ENCODE measurements at regions not wholly inside any gene's neighbourhood (a gene's known extent, or its start where the extent isn't known, plus 50 kb on each side); places are given as distances from the start of the nearest gene placed in this dataset.

DNA sequence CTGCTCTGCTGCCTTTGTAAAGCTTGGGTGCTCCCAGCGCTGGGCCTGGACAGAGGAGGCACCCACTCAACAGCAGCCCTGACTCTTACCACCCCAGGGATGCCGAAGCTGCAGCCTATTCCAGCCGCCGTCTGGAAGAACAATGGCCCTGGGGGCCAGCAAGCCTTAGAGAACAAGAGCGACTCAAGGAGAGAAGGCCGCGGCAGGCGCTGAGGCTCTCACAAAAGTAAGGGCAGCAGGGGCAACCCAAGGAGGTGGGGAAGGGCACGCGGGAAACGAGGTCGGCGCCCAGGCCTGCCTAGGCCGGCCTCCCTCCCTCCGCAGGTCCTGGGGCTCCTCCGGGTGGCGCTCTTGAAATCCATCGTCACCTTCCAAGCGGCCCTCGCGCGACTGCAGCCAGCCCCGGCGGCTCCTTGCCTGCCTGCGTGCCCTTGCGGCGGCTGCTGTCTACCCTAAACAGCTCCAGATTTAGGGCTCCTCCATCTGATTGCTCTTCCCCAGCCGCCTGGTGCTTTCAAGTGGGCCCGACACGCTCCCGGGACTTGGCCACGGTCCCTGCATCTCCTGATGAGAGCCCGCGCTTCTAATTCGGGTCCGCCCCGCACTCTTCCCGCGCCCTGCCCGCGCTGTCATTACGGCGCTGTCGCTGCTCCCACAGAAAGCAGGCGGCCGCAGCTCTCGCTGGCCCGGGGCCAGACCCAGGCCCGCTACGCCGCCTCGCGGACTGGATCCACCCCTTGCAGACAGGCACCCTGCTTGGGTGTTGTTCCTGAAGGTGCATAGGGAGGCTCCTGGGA is 213.3 kb downstream of the SEMA6A start:
- DNase-seq, result peak; percentile 70

DNA sequence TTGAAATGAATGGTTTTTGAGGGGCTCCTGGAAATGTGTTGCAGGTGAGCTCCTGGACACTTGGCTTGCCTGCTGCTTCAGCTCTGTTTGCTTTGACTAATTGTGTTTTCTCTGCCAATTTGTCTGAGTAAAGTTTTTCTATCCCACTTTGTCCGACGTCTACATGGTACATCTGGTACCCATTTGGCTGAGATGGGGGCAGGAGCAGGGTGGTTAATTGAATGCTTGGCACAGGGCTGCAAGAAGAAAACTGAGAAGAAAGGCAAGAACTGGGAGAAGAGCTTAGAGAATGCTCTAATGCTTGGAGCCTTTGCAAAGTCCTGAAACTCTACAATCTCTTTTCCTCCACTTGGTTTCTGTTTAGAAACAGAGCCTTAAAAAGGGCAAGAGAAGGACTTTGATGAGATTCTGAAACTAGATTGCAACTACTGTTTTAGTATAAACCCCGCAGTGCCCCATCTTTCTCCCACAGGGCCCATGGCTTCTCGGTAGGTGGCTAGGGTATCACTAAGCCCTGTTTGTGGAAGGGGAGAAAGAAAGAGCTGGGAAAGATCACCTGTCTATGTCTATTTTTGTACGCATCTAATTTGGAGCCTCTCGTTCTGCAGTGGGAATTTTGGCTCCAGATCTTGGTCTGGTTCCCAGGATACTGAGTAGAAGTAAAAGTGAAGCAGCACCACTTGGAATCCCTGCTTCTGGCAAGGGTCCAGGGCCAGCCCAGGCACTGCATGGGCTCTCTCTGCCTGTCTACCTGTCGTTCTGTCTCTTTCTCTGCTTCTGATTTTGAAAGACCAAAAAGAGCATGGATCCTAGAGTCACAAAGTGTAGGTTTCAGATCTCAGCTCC is 214.4 kb downstream of the SEMA6A start:
- DNase-seq, result peak; percentile 72

- no peak for DNase-seq
Observed at GRCh38 chr5:116359592-116359991, 215.0 kb downstream of the SEMA6A start.

DNA sequence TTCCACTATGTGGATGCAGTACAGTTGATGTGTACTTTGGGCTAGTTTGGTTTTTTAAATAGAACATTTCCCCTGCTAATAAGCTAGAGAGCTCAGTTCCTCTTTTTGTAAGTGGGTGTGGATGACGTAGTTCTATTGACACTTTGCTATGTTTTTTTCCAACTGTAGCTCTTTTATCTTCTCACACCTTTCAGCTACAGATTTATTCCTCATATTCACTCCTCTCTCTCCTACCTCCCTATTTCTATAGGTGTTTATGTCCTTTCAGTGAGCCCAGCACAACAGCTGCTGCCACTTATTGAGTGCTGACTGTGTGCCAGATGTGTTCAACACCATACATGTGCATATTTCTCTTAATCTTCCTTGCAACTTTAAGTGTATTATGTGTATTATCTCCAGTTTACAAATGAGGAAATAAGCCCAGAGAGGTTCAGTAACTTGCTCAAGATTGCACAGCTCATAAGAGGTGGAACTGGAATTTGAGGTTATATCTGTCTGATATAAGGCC is 215.7 kb downstream of the SEMA6A start:
- DNase-seq, result no peak

GRCh38 chr5:116358015-116358523 is 216.6 kb downstream of the SEMA6A start:
- no peak for DNase-seq

DNA sequence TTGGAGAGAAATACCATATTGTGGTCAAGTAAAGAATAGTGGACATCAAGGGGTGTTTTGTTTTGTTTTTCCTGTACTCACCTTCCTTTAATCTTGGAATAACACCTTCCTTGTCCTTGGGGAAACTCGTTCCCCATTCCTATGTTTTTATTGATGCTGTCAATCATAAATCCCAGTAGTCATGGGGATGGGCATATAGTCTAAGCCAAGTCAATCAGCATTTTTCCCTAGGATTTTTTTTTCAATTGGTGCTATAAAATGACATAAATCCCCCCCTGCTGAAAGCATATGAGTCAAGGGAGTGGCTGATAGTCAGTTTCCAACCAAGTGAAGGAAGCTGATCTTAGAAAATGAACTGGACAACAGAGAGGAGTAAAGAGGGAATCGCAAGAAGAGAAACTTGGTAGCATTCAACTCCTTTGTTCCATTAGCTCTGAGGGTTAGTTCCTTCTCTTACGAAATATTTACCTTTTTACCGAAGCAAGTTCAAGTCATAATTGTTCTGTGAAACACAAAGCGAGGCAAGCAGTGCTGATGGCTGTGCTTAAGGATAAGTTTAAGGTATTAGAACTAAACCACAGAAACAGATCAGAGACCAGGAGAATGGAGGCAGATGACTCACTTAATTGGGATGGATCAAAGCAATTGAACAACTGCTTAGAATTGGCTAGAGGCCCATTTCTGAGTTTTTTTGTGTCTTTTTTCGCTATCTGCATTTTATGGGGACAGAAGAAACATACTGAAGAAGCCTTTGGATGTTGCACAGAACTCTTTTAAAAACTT is 218.6 kb downstream of the SEMA6A start:
- no peak for DNase-seq

GRCh38 chr5:116354699-116355098 is 219.9 kb downstream of the SEMA6A start:
- no peak for DNase-seq

- no peak for DNase-seq
Observed at GRCh38 chr5:116347657-116348056, 227.0 kb downstream of the SEMA6A start.

GRCh38 chr5:116343961-116344360 is 230.7 kb downstream of the SEMA6A start:
- no peak for DNase-seq

All from NCI-H345 (cell line).